ENCODE measurements at regions not wholly inside any gene's neighbourhood (a gene's known extent, or its start where the extent isn't known, plus 50 kb on each side); places are given as distances from the start of the nearest gene placed in this dataset.
A peak's percentile ranks its signal among the peaks of the same experiment; 100 is the strongest.

- H3K27me3 ChIP-seq (ENCODE audit: control insufficient read depth, insufficient read depth, low read length, poor library complexity, severe bottlenecking) = no peaks in the 10 kb centered on the region
- no peaks in the 10 kb centered on the region for H3K36me3 ChIP-seq (ENCODE audit: control insufficient read depth, insufficient read depth, low read length)
- TF ChIP-seq CTCF (conservative IDR thresholded peaks at IDR 0.05) = no peak
- no peaks in the 10 kb centered on the region for H3K4me1 ChIP-seq (ENCODE audit: control insufficient read depth, insufficient read depth, low read length)
- H3K9me3 Mint-ChIP-seq = peaks cover 5% of the 10 kb centered on the region
- no peak overlapping the region for H3K27ac Mint-ChIP-seq
- H3K9me3 ChIP-seq (ENCODE audit: control insufficient read depth, low read length) = no peaks in the 10 kb centered on the region
- H3K27me3 Mint-ChIP-seq (ENCODE audit: insufficient read depth) = no peaks in the 10 kb centered on the region
- no peaks in the 10 kb centered on the region for H3K4me1 Mint-ChIP-seq
- no peak overlapping the region for H3K4me3 ChIP-seq (ENCODE audit: low read length)
- no peak overlapping the region for H3K9ac ChIP-seq (ENCODE audit: extremely low read depth, low read length, poor library complexity, severe bottlenecking)
- 95 to 100% methylated on average over 1 to 2 of the region's 2 CpGs for WGBS, 2 experiments (ENCODE audit: insufficient coverage in 1 of 2, insufficient read length in 1 of 2)
- H3K27ac ChIP-seq (ENCODE audit: low read depth, low read length) = no peak overlapping the region
- DNase-seq = no peak
- H3K4me3 Mint-ChIP-seq = no peak overlapping the region
- no peaks in the 10 kb centered on the region for H3K36me3 Mint-ChIP-seq (ENCODE audit: low read depth)
Observed at GRCh38 chr3:67957268-67957667, 302.9 kb upstream of the SUCLG2 start.

GRCh38 chr3:67947808-67948508, 293.5 kb upstream of the SUCLG2 start:
- Mint-ChIP-seq H3K4me3 (peak overlapping the region; percentile 35), H3K4me1 (peaks cover 13% of the 10 kb centered on the region), H3K36me3 (ENCODE audit: low read depth) (no peaks in the 10 kb centered on the region), H3K9me3 (peaks cover 12% of the 10 kb centered on the region), H3K27ac (peak overlapping the region; percentile 88), H3K27me3 (ENCODE audit: insufficient read depth) (no peaks in the 10 kb centered on the region)
- DNase-seq = peak; percentile 95
- Histone ChIP-seq H3K36me3 (ENCODE audit: control insufficient read depth, insufficient read depth, low read length) (no peaks in the 10 kb centered on the region), H3K27ac (ENCODE audit: low read depth, low read length) (peak overlapping the region; percentile 58), H3K9ac (ENCODE audit: extremely low read depth, low read length, poor library complexity, severe bottlenecking) (no peak overlapping the region), H3K4me1 (ENCODE audit: control insufficient read depth, insufficient read depth, low read length) (peaks cover 4% of the 10 kb centered on the region), H3K9me3 (ENCODE audit: control insufficient read depth, low read length) (no peaks in the 10 kb centered on the region), H3K4me3 (ENCODE audit: low read length) (peak overlapping the region; percentile 60), H3K27me3 (ENCODE audit: control insufficient read depth, insufficient read depth, low read length, poor library complexity, severe bottlenecking) (no peaks in the 10 kb centered on the region)
- peak; percentile 55 for TF ChIP-seq CTCF (conservative IDR thresholded peaks at IDR 0.05)
- 47 to 58% methylated on average over 4 to 13 of the region's 13 CpGs for WGBS, 2 experiments (ENCODE audit: insufficient coverage in 1 of 2, insufficient read length in 1 of 2)

GRCh38 chr3:67946436-67946835, 292.0 kb upstream of the SUCLG2 start:
- no peaks in the 10 kb centered on the region for H3K36me3 Mint-ChIP-seq (ENCODE audit: low read depth)
- no peaks in the 10 kb centered on the region for H3K27me3 ChIP-seq (ENCODE audit: control insufficient read depth, insufficient read depth, low read length, poor library complexity, severe bottlenecking)
- H3K4me1 Mint-ChIP-seq = peaks cover 13% of the 10 kb centered on the region
- no peak for DNase-seq
- H3K36me3 ChIP-seq (ENCODE audit: control insufficient read depth, insufficient read depth, low read length) = no peaks in the 10 kb centered on the region
- no peak overlapping the region for H3K9ac ChIP-seq (ENCODE audit: extremely low read depth, low read length, poor library complexity, severe bottlenecking)
- TF ChIP-seq CTCF (conservative IDR thresholded peaks at IDR 0.05) = no peak
- H3K27ac ChIP-seq (ENCODE audit: low read depth, low read length) = no peak overlapping the region
- peaks cover 4% of the 10 kb centered on the region for H3K4me1 ChIP-seq (ENCODE audit: control insufficient read depth, insufficient read depth, low read length)
- H3K4me3 Mint-ChIP-seq = no peak overlapping the region
- H3K4me3 ChIP-seq (ENCODE audit: low read length) = no peak overlapping the region
- no peak overlapping the region for H3K27ac Mint-ChIP-seq
- no peaks in the 10 kb centered on the region for H3K27me3 Mint-ChIP-seq (ENCODE audit: insufficient read depth)
- H3K9me3 ChIP-seq (ENCODE audit: control insufficient read depth, low read length) = no peaks in the 10 kb centered on the region
- peaks cover 11% of the 10 kb centered on the region for H3K9me3 Mint-ChIP-seq

All from endodermal cell (in vitro differentiated cells).